Mesendoderm (in vitro differentiated cells): ENCODE measurements at regions not wholly inside any gene's neighbourhood (a gene's known extent, or its start where the extent isn't known, plus 50 kb on each side); places are given as distances from the start of the nearest gene placed in this dataset.

Source experiments
- DNase-seq: peaks from one replicate; pipeline ENCODE4 v3.0.0; 2013
- H2AK5ac ChIP-seq: 2 replicates; pipeline ENCODE4 v1.6.1; 2013; ENCODE audit warnings: low read length, inconsistent platforms
- H2BK120ac ChIP-seq: 2 replicates; pipeline ENCODE4 v1.6.1; 2013; ENCODE audit warnings: low read depth, mild to moderate bottlenecking, low read length, moderate library complexity, mixed read lengths
- H2BK15ac ChIP-seq: replicated peaks from 2 replicates; pipeline ENCODE4 v1.6.1; 2013; ENCODE audit warnings: low read depth, mild to moderate bottlenecking, moderate library complexity
- H2BK5ac ChIP-seq: 2 replicates; pipeline ENCODE4 v1.6.1; 2013; ENCODE audit warnings: low read length, inconsistent platforms
- H3K18ac ChIP-seq: 2 replicates; pipeline ENCODE4 v1.6.1; 2013; ENCODE audit warnings: mild to moderate bottlenecking, low read length, mixed read lengths
- H3K23ac ChIP-seq: one replicate; pipeline ENCODE4 v1.6.1; 2013; ENCODE audit warnings: low read length
- H3K27ac ChIP-seq: 2 replicates; pipeline ENCODE4 v1.5.1; 2013; ENCODE audit warnings: low read depth, mild to moderate bottlenecking, inconsistent platforms, low read length, moderate library complexity
- H3K27me3 ChIP-seq: 2 replicates; pipeline ENCODE4 v1.6.1; 2013; ENCODE audit warnings: low read length, control low read depth, mild to moderate bottlenecking, inconsistent platforms; ENCODE audit not compliant: insufficient read depth, poor library complexity
- H3K36me3 ChIP-seq: 2 replicates; pipeline ENCODE4 v1.6.1; 2013; ENCODE audit warnings: low read length, inconsistent platforms; ENCODE audit not compliant: control insufficient read depth, insufficient read depth
- H3K4ac ChIP-seq: one replicate; pipeline ENCODE4 v1.6.1; 2013; ENCODE audit warnings: low read depth, mild to moderate bottlenecking, low read length, moderate library complexity
- H3K4me1 ChIP-seq: 2 replicates; pipeline ENCODE4 v1.6.1; 2013; ENCODE audit warnings: low read depth, low read length, inconsistent platforms; ENCODE audit not compliant: control insufficient read depth
- H3K4me2 ChIP-seq: 2 replicates; pipeline ENCODE4 v1.6.1; 2013; ENCODE audit warnings: low read length
- H3K4me3 ChIP-seq: 2 replicates; pipeline ENCODE4 v1.5.1; 2013; ENCODE audit warnings: mild to moderate bottlenecking, low read length
- H3K56ac ChIP-seq: one replicate; pipeline ENCODE4 v1.6.1; 2013; ENCODE audit warnings: low read length
- H3K79me1 ChIP-seq: 2 replicates; pipeline ENCODE4 v1.6.1; 2013; ENCODE audit warnings: low read length, inconsistent platforms
- H3K79me2 ChIP-seq: 2 replicates; pipeline ENCODE4 v1.6.1; 2013; ENCODE audit warnings: mild to moderate bottlenecking, low read length; ENCODE audit not compliant: control insufficient read depth, insufficient read depth
- H3K9ac ChIP-seq: 2 replicates; pipeline ENCODE4 v1.6.1; 2013; ENCODE audit warnings: low read length, inconsistent platforms
- H4K5ac ChIP-seq: one replicate; pipeline ENCODE4 v1.6.1; 2013; ENCODE audit warnings: low read length
- H4K8ac ChIP-seq: one replicate; pipeline ENCODE4 v1.6.1; 2013; ENCODE audit warnings: low read depth, mild to moderate bottlenecking, control low read depth, low read length, moderate library complexity
- WGBS: extraction: QIAGEN DNeasy Blood & Tissue Kit; methylation state at CpG from one replicate; pipeline ENCODE4 v1.1.7; 2013; ENCODE audit warnings: low lambda C conversion rate, missing lambda C conversion rate; ENCODE audit not compliant: insufficient coverage; ENCODE audit errors: extremely low coverage; 5-methylcytosine and 5-hydroxymethylcytosine counted together

DNA sequence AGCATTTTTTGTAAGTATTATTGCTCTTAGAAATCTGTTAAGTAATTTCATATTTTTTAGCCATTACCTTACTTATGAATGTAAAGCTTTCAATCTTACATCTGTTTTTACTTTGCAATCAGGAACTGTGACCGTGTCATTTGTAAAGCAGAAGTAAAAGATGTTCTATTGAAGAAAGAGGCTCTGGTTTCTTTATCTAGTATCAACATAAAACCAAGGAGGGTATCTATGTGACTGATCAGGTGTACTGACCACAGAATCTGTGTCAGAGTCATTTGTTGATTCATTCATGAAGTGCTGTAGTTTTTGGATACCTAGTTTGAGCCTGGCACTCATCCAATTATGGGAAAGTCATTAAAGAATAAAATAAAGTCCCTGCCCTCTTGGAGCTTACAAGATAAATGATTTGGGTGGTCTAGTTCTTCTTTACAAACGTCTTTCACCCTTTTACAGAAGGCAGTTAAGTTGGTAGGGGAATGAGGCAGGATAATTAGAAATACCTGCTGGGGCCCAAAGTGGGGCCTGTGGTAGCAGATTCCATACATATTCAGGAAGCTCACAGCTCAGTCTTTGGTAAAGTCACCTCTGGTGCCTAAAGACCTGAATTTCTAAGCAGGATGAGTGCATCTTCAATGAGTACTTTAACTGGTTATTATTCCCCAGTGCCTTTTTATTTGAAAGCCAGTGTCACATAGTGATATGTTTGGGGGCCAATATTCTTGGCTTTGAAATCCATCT is 260.6 kb upstream of the NT5C1B start:
- no peak overlapping the region for H3K56ac ChIP-seq
- H3K4me1 ChIP-seq, result no peaks in the 10 kb centered on the region
- no peak overlapping the region for H3K23ac ChIP-seq
- H3K27me3 ChIP-seq, result no peaks in the 10 kb centered on the region
- H2BK15ac ChIP-seq, result no peak overlapping the region
- H3K4me3 ChIP-seq, result no peak overlapping the region
- no peak overlapping the region for H3K9ac ChIP-seq
- no peak overlapping the region for H3K27ac ChIP-seq
- WGBS, result no CpG with 5 or more reads among the region's 2 CpGs
- H3K4me2 ChIP-seq, result no peak overlapping the region
- no peak overlapping the region for H2BK5ac ChIP-seq
- H2AK5ac ChIP-seq, result no peak overlapping the region
- peak; percentile 18 for DNase-seq
- no peaks in the 10 kb centered on the region for H3K36me3 ChIP-seq
- H2BK120ac ChIP-seq, result no peak overlapping the region
- H3K18ac ChIP-seq, result no peak overlapping the region
- H4K8ac ChIP-seq, result no peak overlapping the region
- no peaks in the 10 kb centered on the region for H3K79me2 ChIP-seq
- no peak overlapping the region for H4K5ac ChIP-seq
- H3K4ac ChIP-seq, result no peak overlapping the region
- no peaks in the 10 kb centered on the region for H3K79me1 ChIP-seq

DNA sequence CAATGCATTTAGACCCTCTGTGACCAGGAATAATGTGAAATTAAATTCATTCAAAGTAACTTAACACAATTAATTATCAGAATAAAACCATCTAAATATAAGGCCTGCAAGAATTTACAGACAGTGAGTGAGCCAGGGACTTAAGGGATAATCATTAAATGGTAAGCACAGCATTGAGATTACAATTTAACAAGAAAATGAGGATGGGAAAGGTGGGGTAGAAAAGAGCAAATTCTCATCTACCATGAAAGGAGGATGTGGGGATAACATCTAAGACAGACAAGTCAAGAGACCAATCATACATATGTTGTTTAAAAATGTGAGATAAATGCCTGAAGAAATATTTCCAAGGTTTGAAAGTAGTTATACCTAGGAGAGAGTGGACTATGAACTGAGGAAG is 259.3 kb upstream of the NT5C1B start:
- no peaks in the 10 kb centered on the region for H3K36me3 ChIP-seq
- H3K27me3 ChIP-seq, result no peaks in the 10 kb centered on the region

DNA sequence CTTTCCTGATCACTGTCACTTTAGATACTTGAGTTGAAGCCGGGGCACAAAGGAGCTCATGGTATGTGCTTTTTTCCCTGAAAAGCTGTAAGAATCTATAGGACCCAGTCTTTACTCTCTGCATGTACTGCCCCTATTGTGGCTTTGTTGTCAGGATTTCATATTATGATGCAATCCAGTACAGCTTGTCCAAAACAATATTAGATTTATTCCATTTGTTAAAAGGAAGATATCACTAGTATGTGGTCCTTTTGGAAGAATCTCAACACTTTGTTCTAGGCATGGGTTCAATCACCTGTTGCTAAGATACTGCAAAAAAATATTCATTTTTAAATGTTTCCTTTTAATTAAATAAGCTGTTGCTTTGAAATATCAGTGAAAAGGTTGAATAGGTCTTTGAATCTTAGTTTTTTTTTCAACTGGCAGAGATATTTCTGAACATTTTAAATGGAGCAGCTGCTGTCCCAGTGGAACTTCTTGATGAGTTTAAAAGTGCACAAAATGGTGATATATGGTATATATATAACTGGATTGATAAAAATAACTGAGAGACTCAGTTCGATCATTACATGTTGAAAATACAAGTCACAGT is 256.6 kb upstream of the NT5C1B start:
- H2BK120ac ChIP-seq, result no peak overlapping the region
- no peak overlapping the region for H4K8ac ChIP-seq
- no peak overlapping the region for H2AK5ac ChIP-seq
- H3K18ac ChIP-seq, result no peak overlapping the region
- H3K4ac ChIP-seq, result no peak overlapping the region
- no CpG with 5 or more reads among the region's 2 CpGs for WGBS
- H3K79me2 ChIP-seq, result no peaks in the 10 kb centered on the region
- DNase-seq, result no peak
- no peak overlapping the region for H3K27ac ChIP-seq
- H3K4me2 ChIP-seq, result no peak overlapping the region
- no peak overlapping the region for H3K9ac ChIP-seq
- no peak overlapping the region for H3K56ac ChIP-seq
- no peak overlapping the region for H3K23ac ChIP-seq
- no peak overlapping the region for H4K5ac ChIP-seq
- no peak overlapping the region for H2BK15ac ChIP-seq
- no peaks in the 10 kb centered on the region for H3K36me3 ChIP-seq
- H3K79me1 ChIP-seq, result no peaks in the 10 kb centered on the region
- no peaks in the 10 kb centered on the region for H3K27me3 ChIP-seq
- no peaks in the 10 kb centered on the region for H3K4me1 ChIP-seq
- H3K4me3 ChIP-seq, result no peak overlapping the region
- H2BK5ac ChIP-seq, result no peak overlapping the region

More for the DNA sequence above, 259.3 kb upstream of the NT5C1B start:
- H3K56ac ChIP-seq, result no peak overlapping the region
- H3K4ac ChIP-seq, result no peak overlapping the region
- no peaks in the 10 kb centered on the region for H3K79me1 ChIP-seq
- H4K8ac ChIP-seq, result no peak overlapping the region
- no peak overlapping the region for H3K4me3 ChIP-seq
- H2AK5ac ChIP-seq, result no peak overlapping the region
- no peak overlapping the region for H3K18ac ChIP-seq
- H3K79me2 ChIP-seq, result no peaks in the 10 kb centered on the region
- H3K4me1 ChIP-seq, result no peaks in the 10 kb centered on the region
- H3K27ac ChIP-seq, result no peak overlapping the region
- no peak overlapping the region for H2BK120ac ChIP-seq
- DNase-seq, result no peak
- H4K5ac ChIP-seq, result no peak overlapping the region
- H3K4me2 ChIP-seq, result no peak overlapping the region
- H3K23ac ChIP-seq, result no peak overlapping the region
- H2BK5ac ChIP-seq, result no peak overlapping the region
- H2BK15ac ChIP-seq, result no peak overlapping the region
- no peak overlapping the region for H3K9ac ChIP-seq

DNA sequence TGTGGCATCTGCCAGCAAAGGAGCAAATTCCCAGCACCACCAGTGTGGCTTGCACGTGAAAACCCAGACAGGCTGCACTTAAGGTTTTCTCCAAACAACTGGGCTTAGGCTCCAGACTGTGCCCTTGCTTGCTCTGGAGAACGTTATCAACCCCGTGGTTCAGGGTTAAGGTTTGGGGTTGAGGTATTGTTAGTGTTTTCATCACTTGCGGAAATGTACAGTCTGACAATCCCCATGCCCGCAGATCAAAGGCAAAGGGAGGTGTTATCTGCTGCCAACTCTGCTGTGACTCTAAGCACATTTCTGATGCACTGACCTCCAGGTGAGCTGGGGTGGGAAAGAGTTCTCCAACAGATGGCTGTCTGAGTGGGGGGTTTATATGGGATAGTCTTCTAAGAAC is 253.5 kb upstream of the NT5C1B start:
- no peak overlapping the region for H3K56ac ChIP-seq
- WGBS, result no CpG with 5 or more reads among the region's 5 CpGs
- no peak for DNase-seq

DNA sequence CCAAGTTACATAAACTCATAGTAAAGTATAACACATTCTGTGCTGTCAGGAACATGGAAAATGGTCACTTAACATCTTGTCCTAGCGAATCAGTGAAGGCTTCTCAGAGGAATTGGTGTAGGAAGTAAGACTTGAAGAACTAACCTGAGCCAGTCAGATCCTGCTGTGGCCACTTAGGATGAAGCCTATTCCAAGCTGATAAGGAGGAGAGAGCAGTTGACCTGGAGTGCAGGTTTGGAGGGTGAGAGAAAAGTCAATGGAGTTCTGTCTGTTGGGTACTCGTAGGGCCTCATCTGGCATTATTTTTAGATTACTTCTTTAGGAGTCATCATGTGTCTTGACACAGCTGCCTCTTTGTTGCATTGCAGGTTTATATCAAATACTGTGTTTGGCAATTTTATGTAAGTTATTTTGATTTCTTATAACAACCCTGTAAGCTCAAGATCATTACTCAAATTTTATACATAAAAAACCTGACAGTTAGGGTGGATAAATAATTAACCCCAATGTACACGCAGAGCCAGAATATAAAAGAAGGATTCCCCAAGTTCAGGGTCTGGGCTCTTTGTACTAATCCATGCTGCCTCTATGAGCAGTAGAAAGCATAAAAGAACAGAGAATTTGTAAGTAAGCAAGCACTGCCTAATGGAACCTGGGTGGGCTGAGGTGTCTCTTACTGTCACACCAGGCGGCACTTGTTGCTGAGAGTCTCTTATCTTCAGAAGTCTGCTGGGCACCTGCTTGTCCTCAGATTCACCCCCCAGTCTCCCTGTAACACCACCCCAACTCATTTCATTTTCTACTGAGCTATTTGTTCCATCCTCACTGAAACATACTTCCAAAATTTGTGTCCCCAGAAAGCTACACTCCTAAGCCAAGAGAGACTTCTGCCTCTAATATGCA is 252.1 kb upstream of the NT5C1B start:
- H4K5ac ChIP-seq, result no peak overlapping the region
- WGBS, result no CpG with 5 or more reads among the region's 4 CpGs
- H2BK15ac ChIP-seq, result no peak overlapping the region
- no peaks in the 10 kb centered on the region for H3K79me1 ChIP-seq
- H3K4me1 ChIP-seq, result no peaks in the 10 kb centered on the region
- no peaks in the 10 kb centered on the region for H3K27me3 ChIP-seq
- H3K23ac ChIP-seq, result no peak overlapping the region
- H4K8ac ChIP-seq, result no peak overlapping the region
- H3K27ac ChIP-seq, result no peak overlapping the region
- H3K4me2 ChIP-seq, result no peak overlapping the region
- H2AK5ac ChIP-seq, result no peak overlapping the region
- H3K4ac ChIP-seq, result no peak overlapping the region
- DNase-seq, result peak; percentile 42
- no peak overlapping the region for H3K4me3 ChIP-seq
- no peak overlapping the region for H3K9ac ChIP-seq
- no peak overlapping the region for H2BK5ac ChIP-seq
- H3K18ac ChIP-seq, result no peak overlapping the region
- H3K79me2 ChIP-seq, result no peaks in the 10 kb centered on the region
- H3K36me3 ChIP-seq, result no peaks in the 10 kb centered on the region
- H2BK120ac ChIP-seq, result no peak overlapping the region
- H3K56ac ChIP-seq, result no peak overlapping the region

More for the DNA sequence above, 253.5 kb upstream of the NT5C1B start:
- H3K23ac ChIP-seq, result no peak overlapping the region
- H3K36me3 ChIP-seq, result no peaks in the 10 kb centered on the region
- H3K9ac ChIP-seq, result no peak overlapping the region
- no peaks in the 10 kb centered on the region for H3K79me1 ChIP-seq
- no peak overlapping the region for H2BK120ac ChIP-seq
- H2BK5ac ChIP-seq, result no peak overlapping the region
- no peak overlapping the region for H2AK5ac ChIP-seq
- no peak overlapping the region for H2BK15ac ChIP-seq
- no peak overlapping the region for H3K4ac ChIP-seq
- H3K4me1 ChIP-seq, result no peaks in the 10 kb centered on the region
- H3K27ac ChIP-seq, result no peak overlapping the region
- H3K79me2 ChIP-seq, result no peaks in the 10 kb centered on the region
- no peak overlapping the region for H4K8ac ChIP-seq
- no peak overlapping the region for H4K5ac ChIP-seq
- H3K4me3 ChIP-seq, result no peak overlapping the region
- no peak overlapping the region for H3K18ac ChIP-seq
- no peak overlapping the region for H3K4me2 ChIP-seq
- no peaks in the 10 kb centered on the region for H3K27me3 ChIP-seq
